GM12865 (cell line): ENCODE measurements at regions not wholly inside any gene's neighbourhood (a gene's known extent, or its start where the extent isn't known, plus 50 kb on each side); places are given as distances from the start of the nearest gene placed in this dataset.
"Not testable (repeated sequence)": the region's sequence is repeated elsewhere in the genome, so short reads cannot be mapped to it uniquely, and the experiment has no call there.

Source experiments
- DNase-seq: peaks from one replicate; pipeline ENCODE4 v3.0.0; 2010; ENCODE audit warnings: low read depth
- H3K4me3 ChIP-seq: 2 replicates; pipeline ENCODE4 v1.5.1; 2011; ENCODE audit warnings: mild to moderate bottlenecking, low read depth, low read length, control low read depth
- TF ChIP-seq, protein P1 (sequence below): IDR thresholded peaks from 2 replicates; pipeline ENCODE4 v1.5.1; 2011; ENCODE audit warnings: low read length, control low read depth, low read depth, inconsistent platforms; ENCODE audit not compliant: insufficient read depth; ENCODE audit errors: missing control alignments

DNA sequence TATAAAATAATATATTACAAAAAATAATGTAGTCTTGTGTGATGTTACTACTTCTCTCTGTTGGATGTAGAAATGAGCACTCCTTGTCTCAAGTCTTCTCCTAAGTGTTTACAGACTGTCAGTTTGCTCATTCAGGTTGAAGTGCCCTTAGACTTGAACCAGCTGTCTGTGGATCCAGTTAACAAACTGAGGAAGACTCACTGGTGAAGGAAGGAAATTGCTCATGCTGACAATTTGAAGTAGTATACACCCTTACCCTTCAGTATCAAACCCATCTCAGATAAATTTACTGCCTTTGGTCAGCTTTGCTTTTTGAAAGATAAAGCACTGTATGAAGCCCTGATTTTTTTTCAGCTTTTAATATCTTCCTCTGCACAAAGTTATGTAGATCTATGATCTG, 854.2 kb upstream of the ZEB2 start:
- H3K4me3 ChIP-seq = no peak overlapping the region
- DNase-seq = no peak
- TF ChIP-seq, protein P1, sequence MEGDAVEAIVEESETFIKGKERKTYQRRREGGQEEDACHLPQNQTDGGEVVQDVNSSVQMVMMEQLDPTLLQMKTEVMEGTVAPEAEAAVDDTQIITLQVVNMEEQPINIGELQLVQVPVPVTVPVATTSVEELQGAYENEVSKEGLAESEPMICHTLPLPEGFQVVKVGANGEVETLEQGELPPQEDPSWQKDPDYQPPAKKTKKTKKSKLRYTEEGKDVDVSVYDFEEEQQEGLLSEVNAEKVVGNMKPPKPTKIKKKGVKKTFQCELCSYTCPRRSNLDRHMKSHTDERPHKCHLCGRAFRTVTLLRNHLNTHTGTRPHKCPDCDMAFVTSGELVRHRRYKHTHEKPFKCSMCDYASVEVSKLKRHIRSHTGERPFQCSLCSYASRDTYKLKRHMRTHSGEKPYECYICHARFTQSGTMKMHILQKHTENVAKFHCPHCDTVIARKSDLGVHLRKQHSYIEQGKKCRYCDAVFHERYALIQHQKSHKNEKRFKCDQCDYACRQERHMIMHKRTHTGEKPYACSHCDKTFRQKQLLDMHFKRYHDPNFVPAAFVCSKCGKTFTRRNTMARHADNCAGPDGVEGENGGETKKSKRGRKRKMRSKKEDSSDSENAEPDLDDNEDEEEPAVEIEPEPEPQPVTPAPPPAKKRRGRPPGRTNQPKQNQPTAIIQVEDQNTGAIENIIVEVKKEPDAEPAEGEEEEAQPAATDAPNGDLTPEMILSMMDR = no peak

DNA sequence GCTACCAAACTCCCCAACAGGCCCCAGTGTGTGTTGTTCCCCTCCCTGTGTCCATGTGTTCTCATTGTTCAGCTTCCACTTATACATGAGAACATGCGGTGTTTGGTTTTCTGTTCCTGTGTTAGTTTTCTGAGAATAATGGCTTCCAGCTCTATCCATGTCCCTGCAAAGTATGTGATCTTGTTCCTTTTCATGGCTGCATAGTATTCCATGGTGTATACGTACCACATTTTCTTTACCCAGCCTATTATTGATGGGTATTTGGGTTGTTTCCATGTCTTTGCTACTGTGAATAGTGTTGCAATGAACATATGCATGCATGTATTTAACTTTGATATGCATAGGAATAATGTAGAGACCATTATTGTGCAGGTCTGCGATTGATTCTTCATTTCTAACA, 847.4 kb upstream of the ZEB2 start:
- not testable (repeated sequence) for H3K4me3 ChIP-seq, DNase-seq

DNA sequence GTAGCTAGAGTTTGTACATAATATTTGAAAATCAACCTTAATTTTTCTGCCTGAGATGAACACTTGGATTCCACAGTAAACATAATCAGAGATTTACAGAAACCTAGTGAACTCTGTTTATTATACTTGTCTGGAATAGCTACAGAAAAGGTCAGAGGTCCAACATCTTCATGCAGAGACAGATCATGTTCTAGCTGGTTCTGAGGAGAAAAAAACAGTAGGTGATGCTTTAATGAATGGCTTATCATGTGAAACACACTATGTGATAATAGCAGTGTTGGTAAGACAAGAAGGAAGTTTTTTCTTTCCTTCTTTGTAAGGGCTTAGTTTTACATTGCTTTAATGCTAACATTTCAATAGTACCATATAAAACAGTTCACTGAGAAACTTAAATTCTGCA, 846.4 kb upstream of the ZEB2 start:
- TF ChIP-seq, protein P1 = no peak
- no peak overlapping the region for H3K4me3 ChIP-seq
- DNase-seq = no peak

DNA sequence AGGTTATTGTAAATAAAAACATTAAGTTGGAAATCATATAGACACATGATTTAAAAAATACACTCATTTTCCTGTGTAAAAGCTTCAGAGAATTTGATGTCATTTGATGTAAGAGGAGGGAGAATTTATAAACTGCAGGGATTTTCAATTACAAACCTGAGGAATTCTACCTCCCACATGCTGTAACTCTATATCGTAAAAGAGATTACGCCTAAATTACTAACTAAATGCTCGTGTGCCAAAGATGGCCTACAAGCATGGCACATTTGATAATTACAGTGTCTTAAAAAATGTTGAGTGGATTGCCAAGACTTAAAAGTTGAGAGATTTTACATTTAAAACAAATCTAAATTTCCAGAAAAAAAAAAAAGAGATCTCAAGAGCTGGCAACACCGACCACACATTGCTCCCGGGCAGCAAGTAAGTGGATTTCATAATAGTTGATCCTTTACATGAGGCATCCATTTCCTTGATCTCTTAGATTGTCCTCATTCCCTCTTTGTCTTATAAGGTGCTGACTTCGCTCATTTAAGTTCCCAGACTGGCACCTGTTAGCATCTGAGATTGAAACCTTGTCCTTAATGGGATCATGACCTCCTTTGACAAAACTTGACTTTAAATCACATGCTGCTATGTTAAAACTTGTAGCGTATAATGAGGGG, 840.3 kb upstream of the ZEB2 start:
- no peak for DNase-seq
- TF ChIP-seq, protein P1 = no peak
- H3K4me3 ChIP-seq = no peak overlapping the region

DNA sequence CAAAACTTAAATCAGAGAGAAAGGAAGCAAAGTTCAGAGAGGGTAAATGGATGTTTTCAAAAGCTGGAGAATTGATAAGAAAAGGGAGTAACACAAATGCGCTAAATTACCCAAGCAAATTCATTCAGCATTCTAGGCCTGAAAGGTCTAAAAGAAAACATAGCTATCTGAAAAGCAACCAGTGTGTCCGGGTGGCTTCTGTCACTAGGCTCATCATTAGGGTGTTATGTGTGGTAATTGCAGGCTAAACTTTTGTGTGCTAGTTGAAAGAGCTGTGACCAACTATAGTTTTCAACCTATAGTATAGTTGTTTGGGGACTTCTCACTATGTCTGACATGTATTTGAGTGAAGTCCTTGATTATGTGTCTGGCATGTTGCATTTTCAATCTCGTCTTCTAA, 839.6 kb upstream of the ZEB2 start:
- no peak overlapping the region for H3K4me3 ChIP-seq
- DNase-seq = no peak
- TF ChIP-seq, protein P1 = no peak

DNA sequence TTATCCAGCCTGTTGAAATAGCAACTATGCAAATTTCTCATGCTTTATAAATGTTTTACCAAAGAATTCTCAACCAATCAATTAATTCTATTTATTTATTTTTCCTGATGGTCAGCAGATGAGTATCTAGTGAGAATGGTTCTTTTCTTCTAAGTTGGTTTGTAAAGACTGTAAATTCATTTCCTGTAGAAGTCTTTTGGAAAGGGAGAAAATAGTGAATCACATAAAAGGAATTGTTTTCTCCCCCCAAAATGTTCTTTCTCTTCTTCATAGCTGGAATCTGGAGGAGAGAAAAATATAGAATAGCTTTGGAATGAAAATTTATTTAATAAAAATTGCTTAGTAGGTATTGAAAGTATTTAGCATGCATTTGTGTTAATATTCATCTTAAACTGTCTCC, 836.1 kb upstream of the ZEB2 start:
- H3K4me3 ChIP-seq = no peak overlapping the region
- TF ChIP-seq, protein P1 = no peak
- DNase-seq = no peak

DNA sequence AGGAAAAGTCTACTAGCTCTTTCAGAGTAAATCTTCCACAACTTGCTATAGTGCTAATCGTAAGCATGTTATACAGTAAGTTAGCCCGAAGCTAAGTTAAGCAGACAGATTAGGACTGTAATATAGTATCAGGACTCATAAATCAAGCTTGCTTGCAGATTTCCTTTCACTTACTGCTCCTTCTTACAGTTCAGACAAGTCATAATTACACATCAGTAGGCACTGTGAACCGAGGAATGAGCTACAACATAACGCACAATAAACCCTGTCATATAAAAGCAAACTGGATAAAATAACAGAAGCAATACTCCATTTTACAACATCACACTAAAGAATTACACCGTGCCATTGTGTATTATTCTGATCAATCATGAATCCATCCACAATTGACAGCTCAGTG, 832.6 kb upstream of the ZEB2 start:
- no peak overlapping the region for H3K4me3 ChIP-seq

More for the DNA sequence above, 832.6 kb upstream of the ZEB2 start:
- TF ChIP-seq, protein P1 = no peak
- no peak for DNase-seq
